ENCODE measurements at regions not wholly inside any gene's neighbourhood (a gene's known extent, or its start where the extent isn't known, plus 50 kb on each side); places are given as distances from the start of the nearest gene placed in this dataset.

DNA sequence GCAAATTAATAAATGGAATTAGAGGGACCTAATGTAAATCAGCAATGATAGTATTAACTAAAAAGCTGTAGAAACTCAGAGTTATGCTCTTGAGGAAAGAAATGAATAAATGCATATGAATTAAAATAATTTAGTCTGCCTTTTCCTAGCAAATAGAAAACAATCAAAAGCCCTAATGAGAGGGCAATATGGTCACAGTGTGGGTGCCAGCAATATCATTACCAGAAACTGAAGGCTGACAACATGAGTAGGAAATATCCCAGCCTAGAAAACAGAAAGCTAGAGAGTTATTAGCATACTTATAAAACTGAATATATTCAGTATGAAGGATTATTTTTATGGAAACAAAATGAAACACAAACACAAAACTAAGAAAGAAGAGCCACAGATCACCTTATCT, 987.5 kb upstream of the SEL1L start:
- no peak for TF ChIP-seq CTCF (conservative IDR thresholded peaks at IDR 0.05 in 1 of 2, IDR thresholded peaks at IDR 0.05 in 1 of 2; ENCODE audit: extremely low read depth in 1 of 2, insufficient read depth in 1 of 2, low read depth in 1 of 2, low read length in 2 of 2)
- TF ChIP-seq EZH2 (IDR thresholded peaks at IDR 0.05; ENCODE audit: borderline replicate concordance, low read length): no peak

Data from mammary epithelial cell (primary cell).